Keratinocyte (primary cell): ENCODE measurements at regions not wholly inside any gene's neighbourhood (a gene's known extent, or its start where the extent isn't known, plus 50 kb on each side); places are given as distances from the start of the nearest gene placed in this dataset.

Source experiments
- DNase-seq: peaks from one replicate; pipeline ENCODE4 v3.0.0-alpha.2; 2011; ENCODE audit warnings: low read depth, missing footprints, low spot score
- FAIRE-seq: peaks from 2 replicates; lab custom pipeline; 2011; peaks lifted over from hg19 to GRCh38; lab: Jason Lieb, UNC
- H2AFZ ChIP-seq: 2 replicates; pipeline ENCODE4 v1.6.0; 2012; ENCODE audit warnings: low read length, control low read depth, inconsistent platforms; ENCODE audit not compliant: control insufficient read depth
- H3K27ac ChIP-seq: 2 replicates; pipeline ENCODE4 v1.5.1; 2011; ENCODE audit warnings: low read length; ENCODE audit not compliant: control insufficient read depth, insufficient read depth
- H3K27me3 ChIP-seq: 3 replicates; pipeline ENCODE4 v1.6.0; 2011; ENCODE audit warnings: low read length; ENCODE audit not compliant: control insufficient read depth, insufficient read depth; ENCODE audit errors: extremely low read depth
- H3K36me3 ChIP-seq, 2 experiments: 2 replicates in 1 of 2; 3 replicates in 1 of 2; pipeline ENCODE4 v1.5.1; 2011; ENCODE audit warnings: low read length in 2 of 2, mild to moderate bottlenecking in 1 of 2; ENCODE audit not compliant: control insufficient read depth in 2 of 2, insufficient read depth in 2 of 2; ENCODE audit errors: extremely low read depth in 1 of 2
- H3K4me1 ChIP-seq: 3 replicates; pipeline ENCODE4 v1.5.1; 2011; ENCODE audit warnings: low read length; ENCODE audit not compliant: control insufficient read depth, insufficient read depth; ENCODE audit errors: extremely low read depth
- H3K4me2 ChIP-seq: 3 replicates; pipeline ENCODE4 v1.6.0; 2011; ENCODE audit warnings: low read depth, low read length; ENCODE audit not compliant: control insufficient read depth, insufficient read depth; ENCODE audit errors: extremely low read depth
- H3K4me3 ChIP-seq, 3 experiments: fragments of 200-600 bp in 1 of 3; sonication (generic) in 1 of 3; 2 replicates in 2 of 3; 3 replicates in 1 of 3; pipeline ENCODE4 v1.5.1; 2011 to 2016; ENCODE audit warnings: low read length in 3 of 3, mild to moderate bottlenecking in 3 of 3, control low read depth in 2 of 3, inconsistent platforms in 1 of 3, low read depth in 1 of 3, mixed read lengths in 1 of 3, mixed run types in 1 of 3, moderate library complexity in 1 of 3; ENCODE audit not compliant: control insufficient read depth in 2 of 3, insufficient read depth in 2 of 3; ENCODE audit errors: extremely low read depth in 1 of 3
- H3K79me2 ChIP-seq: 2 replicates; pipeline ENCODE4 v1.6.0; 2012; ENCODE audit warnings: low read length; ENCODE audit not compliant: control insufficient read depth, insufficient read depth
- H3K9ac ChIP-seq: 3 replicates; pipeline ENCODE4 v1.6.0; 2011; ENCODE audit warnings: low read length; ENCODE audit not compliant: control insufficient read depth, insufficient read depth; ENCODE audit errors: extremely low read depth
- H3K9me1 ChIP-seq: 3 replicates; pipeline ENCODE4 v1.6.0; 2011; ENCODE audit warnings: low read length; ENCODE audit not compliant: control insufficient read depth, insufficient read depth; ENCODE audit errors: extremely low read depth
- H3K9me3 ChIP-seq: 2 replicates; pipeline ENCODE4 v1.5.1; 2012; ENCODE audit warnings: low read depth, low read length; ENCODE audit not compliant: control insufficient read depth
- H4K20me1 ChIP-seq: 3 replicates; pipeline ENCODE4 v1.6.0; 2011; ENCODE audit warnings: low read length; ENCODE audit not compliant: control insufficient read depth, insufficient read depth; ENCODE audit errors: extremely low read depth
- CTCF ChIP-seq, 3 experiments: IDR thresholded peaks in 1 of 3; conservative IDR thresholded peaks in 1 of 3; optimal IDR thresholded peaks in 1 of 3; 2 replicates in 2 of 3; 3 replicates in 1 of 3; pipeline versions ENCODE3 to v1.5.1; 2011; ENCODE audit warnings: low read length in 3 of 3, mild to moderate bottlenecking in 3 of 3, moderate library complexity in 2 of 3, control low read depth in 1 of 3, inconsistent platforms in 1 of 3; ENCODE audit not compliant: insufficient read depth in 2 of 3; ENCODE audit errors: extremely low read depth in 1 of 3
- EZH2 ChIP-seq: IDR thresholded peaks from one replicate; pipeline ENCODE4 v1.6.1; 2012; ENCODE audit warnings: inconsistent platforms, mild to moderate bottlenecking, low read length, moderate library complexity
- dilution Hi-C: fragments of 300-500 bp; cut with MboI; formaldehyde crosslinking; loops from one replicate; pipeline ENCODE4 v1.7.0; 2020; ENCODE audit warnings: low sequenced_read_pairs; ENCODE audit not compliant: extremely low pct_ligation_motif_present

- TF ChIP-seq CTCF (optimal IDR thresholded peaks at IDR 0.05 in 1 of 3, IDR thresholded peaks at IDR 0.05 in 1 of 3, conservative IDR thresholded peaks at IDR 0.05 in 1 of 3; ENCODE audit: extremely low read depth in 1 of 3, insufficient read depth in 2 of 3, low read length in 3 of 3) (no peak), EZH2 (no peak)
- no peak overlapping the region for H3K4me2 ChIP-seq
- no peak overlapping the region for H3K4me3 ChIP-seq
- H3K36me3 ChIP-seq: no peaks in the 10 kb centered on the region
- dilution Hi-C loops: no loop called here
- H3K9me1 ChIP-seq: no peaks in the 10 kb centered on the region
- no peaks in the 10 kb centered on the region for H4K20me1 ChIP-seq
- no peaks in the 10 kb centered on the region for H3K9me3 ChIP-seq
- DNase-seq: no peak
- H3K79me2 ChIP-seq: no peaks in the 10 kb centered on the region
- no peak overlapping the region for H3K9ac ChIP-seq
- no peaks in the 10 kb centered on the region for H3K27me3 ChIP-seq
- H3K4me1 ChIP-seq: no peaks in the 10 kb centered on the region
- no peak overlapping the region for H3K27ac ChIP-seq
- no peak overlapping the region for H2AFZ ChIP-seq
- no peak for FAIRE-seq
Observed at GRCh38 chr2:21818212-21818795, 694.5 kb downstream of the TDRD15 start.

- H3K4me2 ChIP-seq: no peak overlapping the region
- dilution Hi-C loops: no loop called here
- TF ChIP-seq CTCF (optimal IDR thresholded peaks at IDR 0.05 in 1 of 3, IDR thresholded peaks at IDR 0.05 in 1 of 3, conservative IDR thresholded peaks at IDR 0.05 in 1 of 3; ENCODE audit: extremely low read depth in 1 of 3, insufficient read depth in 2 of 3, low read length in 3 of 3) (no peak), EZH2 (no peak)
- H3K36me3 ChIP-seq: no peaks in the 10 kb centered on the region
- no peaks in the 10 kb centered on the region for H3K79me2 ChIP-seq
- H4K20me1 ChIP-seq: no peaks in the 10 kb centered on the region
- no peaks in the 10 kb centered on the region for H3K27me3 ChIP-seq
- H3K27ac ChIP-seq: no peak overlapping the region
- no peaks in the 10 kb centered on the region for H3K9me1 ChIP-seq
- DNase-seq: no peak
- H3K4me3 ChIP-seq: no peak overlapping the region
- no peak overlapping the region for H2AFZ ChIP-seq
- H3K9me3 ChIP-seq: no peaks in the 10 kb centered on the region
- no peak for FAIRE-seq
- no peak overlapping the region for H3K9ac ChIP-seq
- H3K4me1 ChIP-seq: no peaks in the 10 kb centered on the region
Observed at GRCh38 chr2:21819454-21819853, 695.7 kb downstream of the TDRD15 start.
